Vagina (tissue), 2 donors: ENCODE measurements at regions not wholly inside any gene's neighbourhood (a gene's known extent, or its start where the extent isn't known, plus 50 kb on each side); places are given as distances from the start of the nearest gene placed in this dataset.

Source experiments
- DNase-seq, 2 donors: peaks; one replicate each; pipeline ENCODE4 v3.0.0-alpha.2; 2017; ENCODE audit errors: extremely low spot score in 2 of 2
- H3K27ac ChIP-seq: fragments of 200-600 bp; sonication (generic); one replicate; pipeline ENCODE4 v1.5.1; 2019
- H3K27me3 ChIP-seq: fragments of 200-600 bp; sonication (generic); one replicate; pipeline ENCODE4 v1.5.1; 2019
- H3K36me3 ChIP-seq, 2 donors: fragments of 200-600 bp; sonication (generic); one replicate each; pipeline ENCODE4 v1.5.1; 2017 to 2019
- H3K4me1 ChIP-seq: fragments of 200-600 bp; sonication (generic); one replicate; pipeline ENCODE4 v1.5.1; 2019
- H3K4me3 ChIP-seq, 2 donors: fragments of 200-600 bp; sonication (generic); 1 replicate in 1 of 2; 2 replicates in 1 of 2; pipeline ENCODE4 v1.5.1; 2016 to 2019
- H3K9me3 ChIP-seq: fragments of 200-600 bp; sonication (generic); one replicate; pipeline ENCODE4 v1.5.1; 2019
- CTCF ChIP-seq, 3 experiments: fragments of 450-650 bp in 2 of 3; fragments of 200-600 bp in 1 of 3; sonication (generic) in 1 of 3; IDR thresholded peaks; one replicate each; pipeline ENCODE4 v1.5.1; 2017 to 2019; ENCODE audit warnings: antibody characterized with exemption in 3 of 3, mild to moderate bottlenecking in 2 of 3, moderate library complexity in 2 of 3
- POLR2A ChIP-seq, 2 donors: fragments of 450-650 bp; IDR thresholded peaks; one replicate each; pipeline ENCODE4 v1.6.1; 2017; ENCODE audit warnings: antibody characterized with exemption in 2 of 2, mild to moderate bottlenecking in 2 of 2, moderate library complexity in 2 of 2
- POLR2AphosphoS5 ChIP-seq, 2 donors: sonication (generic); formaldehyde crosslinking; IDR thresholded peaks; one replicate each; pipeline ENCODE4 v1.9.0; 2017; ENCODE audit warnings: antibody characterized with exemption in 2 of 2, mild to moderate bottlenecking in 2 of 2, low read depth in 1 of 2; ENCODE audit not compliant: insufficient read depth in 1 of 2
- intact Hi-C: fragments of 100-400 bp; cut with DNase I; formaldehyde crosslinking; loops from one replicate; pipeline ENCODE4 v1.15.1; 2023

DNA sequence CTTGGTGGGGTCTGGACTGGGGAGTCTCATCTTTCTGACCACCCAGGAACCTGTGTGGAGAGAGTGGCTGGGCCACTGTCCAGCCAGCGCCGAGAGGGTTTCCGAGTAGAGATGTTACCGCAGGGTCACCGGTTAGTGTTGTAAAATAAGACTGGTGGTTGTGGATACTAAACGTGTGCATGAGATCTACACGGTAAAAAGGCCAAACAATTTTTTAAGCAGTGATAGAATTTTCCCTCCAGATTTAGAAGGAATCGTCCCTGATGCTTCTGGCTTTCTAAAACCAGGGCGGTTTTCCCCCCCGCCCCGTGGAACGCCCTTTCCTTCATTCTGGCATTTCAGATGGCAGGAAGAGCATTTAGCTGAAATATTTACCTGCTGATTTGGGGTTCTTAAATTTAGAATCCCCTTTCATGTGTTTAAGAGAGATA, 72.6 kb upstream of the PPARA start:
- no peak for TF ChIP-seq CTCF (IDR thresholded peaks at IDR 0.05)
- no peak for TF ChIP-seq POLR2A (IDR thresholded peaks at IDR 0.05)
- TF ChIP-seq POLR2AphosphoS5 (IDR thresholded peaks at IDR 0.05; ENCODE audit: insufficient read depth in 1 of 2, low read depth in 1 of 2): no peak
- Histone ChIP-seq H3K27me3 (no peaks in the 10 kb centered on the region), H3K27ac (peak overlapping the region; percentile 100), H3K4me1 (peaks cover 76% of the 10 kb centered on the region), H3K36me3 (no peaks in the 10 kb centered on the region), H3K9me3 (no peaks in the 10 kb centered on the region), H3K4me3 (peak overlapping the region; percentile 82 to 95)
- no peak for DNase-seq
- intact Hi-C loops: loop anchor here (10.0 kb wide), 1 partner anchor 73 kb away; no protein-coding TSS in a partner anchor

- intact Hi-C loops: loop anchor here (10.0 kb wide), 1 partner anchor 74 kb away; no protein-coding TSS in a partner anchor
- H3K27me3 ChIP-seq: no peaks in the 10 kb centered on the region
- peaks cover 84% of the 10 kb centered on the region for H3K4me1 ChIP-seq
- peaks cover 0 to 3% of the 10 kb centered on the region in 2 donors for H3K36me3 ChIP-seq
- DNase-seq: no peak
- TF ChIP-seq POLR2A (IDR thresholded peaks at IDR 0.05) (peak in 1 of 2 donors; percentile 33), CTCF (IDR thresholded peaks at IDR 0.05) (no peak), POLR2AphosphoS5 (IDR thresholded peaks at IDR 0.05; ENCODE audit: insufficient read depth in 1 of 2, low read depth in 1 of 2) (peak; percentile 73 to 76)
- peak overlapping the region; percentile 82 to 95 for H3K4me3 ChIP-seq
- H3K9me3 ChIP-seq: no peaks in the 10 kb centered on the region
- peak overlapping the region; percentile 100 for H3K27ac ChIP-seq
These were observed 71.9 kb upstream of the PPARA start for GRCh38 chr22:46078241-46079092.

DNA sequence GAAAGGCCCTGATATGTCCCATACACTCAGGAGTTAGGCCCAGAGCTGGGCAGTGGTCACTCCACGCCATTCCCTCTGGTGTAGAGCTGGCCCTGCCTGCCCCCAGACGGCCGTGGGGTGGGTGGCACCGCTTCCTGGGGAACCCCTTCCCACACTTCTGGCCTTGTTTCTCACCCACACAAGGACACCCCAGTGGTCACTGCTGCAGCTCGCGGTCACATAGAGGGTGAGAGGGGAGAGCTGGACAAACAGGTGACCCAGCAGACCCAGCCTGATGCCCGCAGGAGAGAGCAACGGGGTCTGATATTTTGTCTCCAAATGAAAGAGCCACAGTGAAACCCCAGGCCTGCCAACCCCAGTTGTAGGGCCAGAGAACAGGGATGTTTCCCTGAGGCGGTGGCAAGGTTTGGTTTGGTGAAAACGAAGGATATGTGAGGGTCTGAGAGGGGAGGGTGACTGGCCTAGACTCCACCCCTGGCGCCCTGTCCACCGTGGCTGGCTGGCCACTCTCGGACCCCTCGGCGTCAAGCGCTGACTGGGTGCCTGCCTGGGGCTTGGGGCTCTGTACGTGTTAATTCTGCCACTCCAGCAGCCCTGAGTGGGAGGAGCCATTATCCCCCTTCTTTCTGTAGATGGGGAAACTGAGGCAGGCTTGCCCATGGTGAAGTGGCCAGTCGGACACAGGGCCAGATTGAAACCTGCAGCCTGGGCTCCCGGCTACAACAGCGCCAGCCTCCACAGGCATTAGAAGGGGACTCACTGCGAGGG, 71.0 kb upstream of the PPARA start:
- H3K27me3 ChIP-seq: no peaks in the 10 kb centered on the region
- H3K27ac ChIP-seq: peak overlapping the region; percentile 100
- H3K4me3 ChIP-seq: peak overlapping the region; percentile 82 to 95
- peaks cover 0 to 3% of the 10 kb centered on the region in 2 donors for H3K36me3 ChIP-seq
- intact Hi-C loops: loop anchor here (10.0 kb wide), 1 partner anchor 74 kb away; no protein-coding TSS in a partner anchor
- no peaks in the 10 kb centered on the region for H3K9me3 ChIP-seq
- no peak for DNase-seq
- H3K4me1 ChIP-seq: peaks cover 92% of the 10 kb centered on the region
- TF ChIP-seq POLR2AphosphoS5 (IDR thresholded peaks at IDR 0.05; ENCODE audit: insufficient read depth in 1 of 2, low read depth in 1 of 2) (no peak), POLR2A (IDR thresholded peaks at IDR 0.05) (no peak), CTCF (IDR thresholded peaks at IDR 0.05) (no peak)

GRCh38 chr22:46079861-46080821, 70.2 kb upstream of the PPARA start:
- Histone ChIP-seq H3K27me3 (no peaks in the 10 kb centered on the region), H3K4me3 (peak overlapping the region; percentile 82 to 95), H3K4me1 (peaks cover 92% of the 10 kb centered on the region), H3K36me3 (peaks cover 0 to 3% of the 10 kb centered on the region in 2 donors), H3K9me3 (no peaks in the 10 kb centered on the region), H3K27ac (peak overlapping the region; percentile 100)
- DNase-seq: no peak
- intact Hi-C loops: loop anchor here (10.0 kb wide), 1 partner anchor 75 kb away; no protein-coding TSS in a partner anchor
- no peak for TF ChIP-seq CTCF (IDR thresholded peaks at IDR 0.05)
- TF ChIP-seq POLR2AphosphoS5 (IDR thresholded peaks at IDR 0.05; ENCODE audit: insufficient read depth in 1 of 2, low read depth in 1 of 2): peak in 1 of 2 donors; percentile 87
- TF ChIP-seq POLR2A (IDR thresholded peaks at IDR 0.05): peak in 1 of 2 donors; percentile 3
